HL-60 (cell line): ENCODE measurements at regions not wholly inside any gene's neighbourhood (a gene's known extent, or its start where the extent isn't known, plus 50 kb on each side); places are given as distances from the start of the nearest gene placed in this dataset.
"Not testable (repeated sequence)": the region's sequence is repeated elsewhere in the genome, so short reads cannot be mapped to it uniquely, and the experiment has no call there.

Experiments used
- DNase-seq, 2 experiments: peaks; one replicate each; pipeline ENCODE4 v3.0.0-alpha.2; 2010 to 2020; ENCODE audit warnings: low read depth in 1 of 2, low spot score in 1 of 2
- H3K27ac ChIP-seq: fragments of 250-450 bp; sonication (Bioruptor Pico); replicated peaks from 2 replicates; pipeline ENCODE4 v1.5.1; 2020; ENCODE audit warnings: mild to moderate bottlenecking, moderate library complexity
- H3K27me3 ChIP-seq: fragments of 250-450 bp; sonication (Bioruptor Pico); 2 replicates; pipeline ENCODE4 v1.5.1; 2021; ENCODE audit warnings: mild to moderate bottlenecking, moderate library complexity; ENCODE audit not compliant: insufficient read depth, poor library complexity, severe bottlenecking
- H3K4me3 ChIP-seq: replicated peaks from 2 replicates; pipeline ENCODE4 v1.5.1; 2011; ENCODE audit warnings: mild to moderate bottlenecking, control low read depth, low read length; ENCODE audit not compliant: insufficient read depth
- GABPA ChIP-seq: IDR thresholded peaks from 2 replicates; pipeline ENCODE4 v1.6.1; 2012; ENCODE audit warnings: low read depth
- POLR2AphosphoS5 ChIP-seq: IDR thresholded peaks from 2 replicates; pipeline ENCODE4 v1.6.1; 2012; ENCODE audit warnings: low read depth
- SPI1 ChIP-seq: IDR thresholded peaks from 2 replicates; pipeline ENCODE4 v1.6.1; 2012; ENCODE audit warnings: low read depth, mild to moderate bottlenecking, borderline replicate concordance
- TF ChIP-seq, protein P1 (sequence below): IDR thresholded peaks from one replicate; pipeline ENCODE4 v1.5.1; 2011; ENCODE audit warnings: low read length, control low read depth, inconsistent platforms; ENCODE audit not compliant: insufficient read depth
- TF ChIP-seq, protein P2 (sequence below): IDR thresholded peaks from 2 replicates; pipeline ENCODE4 v1.6.1; 2012; ENCODE audit warnings: low read depth; ENCODE audit not compliant: insufficient replicate concordance

DNA sequence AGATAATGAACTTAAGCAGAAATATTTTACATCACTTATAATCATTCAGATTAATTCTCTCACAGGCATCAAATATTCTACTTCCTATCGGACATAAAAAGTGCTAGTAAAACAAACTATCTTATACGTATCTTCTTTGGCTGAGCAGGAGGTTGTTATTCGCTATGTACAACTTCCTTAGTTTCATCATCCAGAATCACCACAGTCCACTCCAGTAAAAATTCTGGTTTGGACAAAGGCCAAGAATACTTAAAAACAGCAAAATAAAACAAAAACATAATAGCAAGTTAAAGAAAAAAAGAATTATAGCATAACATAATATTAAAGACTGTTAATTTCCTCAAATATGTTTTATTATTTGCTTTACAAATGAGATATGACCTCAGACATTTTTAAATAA, 1077.1 kb upstream of the CELF4 start:
- no peak for TF ChIP-seq POLR2AphosphoS5
- TF ChIP-seq, protein P1, sequence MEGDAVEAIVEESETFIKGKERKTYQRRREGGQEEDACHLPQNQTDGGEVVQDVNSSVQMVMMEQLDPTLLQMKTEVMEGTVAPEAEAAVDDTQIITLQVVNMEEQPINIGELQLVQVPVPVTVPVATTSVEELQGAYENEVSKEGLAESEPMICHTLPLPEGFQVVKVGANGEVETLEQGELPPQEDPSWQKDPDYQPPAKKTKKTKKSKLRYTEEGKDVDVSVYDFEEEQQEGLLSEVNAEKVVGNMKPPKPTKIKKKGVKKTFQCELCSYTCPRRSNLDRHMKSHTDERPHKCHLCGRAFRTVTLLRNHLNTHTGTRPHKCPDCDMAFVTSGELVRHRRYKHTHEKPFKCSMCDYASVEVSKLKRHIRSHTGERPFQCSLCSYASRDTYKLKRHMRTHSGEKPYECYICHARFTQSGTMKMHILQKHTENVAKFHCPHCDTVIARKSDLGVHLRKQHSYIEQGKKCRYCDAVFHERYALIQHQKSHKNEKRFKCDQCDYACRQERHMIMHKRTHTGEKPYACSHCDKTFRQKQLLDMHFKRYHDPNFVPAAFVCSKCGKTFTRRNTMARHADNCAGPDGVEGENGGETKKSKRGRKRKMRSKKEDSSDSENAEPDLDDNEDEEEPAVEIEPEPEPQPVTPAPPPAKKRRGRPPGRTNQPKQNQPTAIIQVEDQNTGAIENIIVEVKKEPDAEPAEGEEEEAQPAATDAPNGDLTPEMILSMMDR: no peak
- TF ChIP-seq SPI1: no peak
- no peak for TF ChIP-seq GABPA
- TF ChIP-seq, protein P2, sequence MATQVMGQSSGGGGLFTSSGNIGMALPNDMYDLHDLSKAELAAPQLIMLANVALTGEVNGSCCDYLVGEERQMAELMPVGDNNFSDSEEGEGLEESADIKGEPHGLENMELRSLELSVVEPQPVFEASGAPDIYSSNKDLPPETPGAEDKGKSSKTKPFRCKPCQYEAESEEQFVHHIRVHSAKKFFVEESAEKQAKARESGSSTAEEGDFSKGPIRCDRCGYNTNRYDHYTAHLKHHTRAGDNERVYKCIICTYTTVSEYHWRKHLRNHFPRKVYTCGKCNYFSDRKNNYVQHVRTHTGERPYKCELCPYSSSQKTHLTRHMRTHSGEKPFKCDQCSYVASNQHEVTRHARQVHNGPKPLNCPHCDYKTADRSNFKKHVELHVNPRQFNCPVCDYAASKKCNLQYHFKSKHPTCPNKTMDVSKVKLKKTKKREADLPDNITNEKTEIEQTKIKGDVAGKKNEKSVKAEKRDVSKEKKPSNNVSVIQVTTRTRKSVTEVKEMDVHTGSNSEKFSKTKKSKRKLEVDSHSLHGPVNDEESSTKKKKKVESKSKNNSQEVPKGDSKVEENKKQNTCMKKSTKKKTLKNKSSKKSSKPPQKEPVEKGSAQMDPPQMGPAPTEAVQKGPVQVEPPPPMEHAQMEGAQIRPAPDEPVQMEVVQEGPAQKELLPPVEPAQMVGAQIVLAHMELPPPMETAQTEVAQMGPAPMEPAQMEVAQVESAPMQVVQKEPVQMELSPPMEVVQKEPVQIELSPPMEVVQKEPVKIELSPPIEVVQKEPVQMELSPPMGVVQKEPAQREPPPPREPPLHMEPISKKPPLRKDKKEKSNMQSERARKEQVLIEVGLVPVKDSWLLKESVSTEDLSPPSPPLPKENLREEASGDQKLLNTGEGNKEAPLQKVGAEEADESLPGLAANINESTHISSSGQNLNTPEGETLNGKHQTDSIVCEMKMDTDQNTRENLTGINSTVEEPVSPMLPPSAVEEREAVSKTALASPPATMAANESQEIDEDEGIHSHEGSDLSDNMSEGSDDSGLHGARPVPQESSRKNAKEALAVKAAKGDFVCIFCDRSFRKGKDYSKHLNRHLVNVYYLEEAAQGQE: no peak
- no peak overlapping the region for H3K4me3 ChIP-seq
- no peaks in the 10 kb centered on the region for H3K27me3 ChIP-seq
- H3K27ac ChIP-seq: no peak overlapping the region
- DNase-seq: no peak

DNA sequence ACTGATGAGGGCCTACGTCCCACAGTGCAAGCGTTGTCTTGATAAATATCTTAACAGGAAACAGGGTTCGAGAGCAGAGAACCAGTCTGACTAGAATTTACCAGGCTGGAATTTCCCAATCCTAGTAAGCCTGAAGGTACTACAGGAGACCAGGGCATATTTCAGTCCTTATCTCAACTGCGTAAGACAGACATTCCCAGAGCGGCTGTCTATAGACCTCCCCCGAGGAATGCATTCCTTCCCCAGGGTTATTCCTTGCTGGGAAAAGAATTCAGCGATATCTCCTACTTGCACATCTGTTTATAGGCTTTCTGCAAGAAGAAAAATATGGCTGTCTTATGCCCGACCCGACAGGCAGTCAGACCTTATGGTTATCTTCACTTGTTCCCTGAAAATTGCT, 1074.1 kb upstream of the CELF4 start:
- not testable (repeated sequence) for H3K27me3 ChIP-seq, H3K4me3 ChIP-seq, DNase-seq, H3K27ac ChIP-seq

DNA sequence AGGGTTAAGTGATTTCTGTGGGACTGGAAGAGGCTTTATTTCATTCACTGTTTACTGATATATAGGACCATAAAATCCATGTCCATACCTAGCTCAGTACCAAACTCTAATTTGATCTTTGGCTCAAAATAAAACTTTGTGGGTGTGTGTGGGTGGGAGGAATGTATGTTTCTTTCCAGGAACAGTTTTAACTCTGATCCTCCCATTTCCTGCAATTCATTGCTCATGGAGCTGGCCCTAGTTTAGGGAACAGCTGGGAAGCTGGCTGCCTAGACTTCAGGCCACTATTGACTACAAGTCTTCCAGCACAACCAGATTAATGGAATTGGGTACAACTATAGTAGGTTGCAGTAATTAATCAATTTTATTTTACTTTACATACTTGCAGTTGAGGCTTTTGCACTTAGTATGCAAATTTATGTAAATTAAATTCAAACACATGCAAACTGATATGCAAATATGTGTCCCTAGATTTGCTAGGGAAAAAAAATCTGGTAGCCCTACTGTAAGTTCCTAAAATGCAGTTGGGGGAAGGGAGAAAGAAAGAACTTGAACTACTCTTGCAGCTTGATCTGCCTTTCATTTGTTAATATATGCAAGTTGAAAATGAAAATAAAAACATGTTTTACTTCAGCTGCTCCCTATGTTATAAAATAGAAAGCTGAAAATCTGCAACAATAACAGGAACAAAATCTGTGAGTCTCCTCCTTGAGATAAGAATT, 1070.3 kb upstream of the CELF4 start:
- no peak for TF ChIP-seq SPI1
- TF ChIP-seq, protein P2: no peak
- no peak for TF ChIP-seq POLR2AphosphoS5
- TF ChIP-seq, protein P1: no peak
- H3K27ac ChIP-seq: no peak overlapping the region
- H3K27me3 ChIP-seq: no peaks in the 10 kb centered on the region
- DNase-seq: no peak
- no peak overlapping the region for H3K4me3 ChIP-seq

DNA sequence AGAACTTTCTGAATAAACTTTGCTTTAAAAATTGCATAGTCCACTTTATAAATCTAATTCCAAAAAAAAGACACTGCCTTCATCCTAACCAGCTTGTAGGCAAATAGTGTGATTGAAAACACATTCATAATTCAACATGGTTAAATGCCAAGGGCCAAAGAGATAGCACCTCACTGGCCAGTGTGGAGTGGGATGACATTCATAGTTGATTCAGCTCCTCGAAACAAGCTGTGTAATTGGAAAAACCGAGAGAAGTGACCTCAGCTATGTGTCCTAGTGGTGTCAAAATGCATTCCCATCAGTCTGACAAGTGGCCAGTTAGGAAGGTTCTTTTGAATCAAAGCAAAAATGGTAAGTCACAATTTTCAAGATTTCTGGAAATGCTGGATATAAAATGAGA, 1068.5 kb upstream of the CELF4 start:
- DNase-seq: no peak
- TF ChIP-seq, protein P1: no peak
- TF ChIP-seq, protein P2: no peak
- TF ChIP-seq POLR2AphosphoS5 (no peak), GABPA (no peak), SPI1 (no peak)
- no peak overlapping the region for H3K27ac ChIP-seq
- no peak overlapping the region for H3K4me3 ChIP-seq
- no peaks in the 10 kb centered on the region for H3K27me3 ChIP-seq
